ENCODE measurements at regions not wholly inside any gene's neighbourhood (a gene's known extent, or its start where the extent isn't known, plus 50 kb on each side); places are given as distances from the start of the nearest gene placed in this dataset.

- TF ChIP-seq CTCF (IDR thresholded peaks at IDR 0.05) (no peak), POLR2A (IDR thresholded peaks at IDR 0.05) (no peak)
Measured at GRCh38 chr15:69755551-69756310, 303.1 kb downstream of the RPLP1 start.

Measured in prostate gland (tissue), 2 donors.